K562 (cell line): ENCODE measurements at regions not wholly inside any gene's neighbourhood (a gene's known extent, or its start where the extent isn't known, plus 50 kb on each side); places are given as distances from the start of the nearest gene placed in this dataset.

ENCODE experiments used
- CREB1 ChIP-seq, 2 experiments: sonication (generic) in 1 of 2; formaldehyde crosslinking in 1 of 2; IDR thresholded peaks; 2 replicates each; pipeline versions ENCODE4 v1.6.1 to v1.8.0; 2012 to 2022; ENCODE audit warnings: inconsistent platforms in 1 of 2, mild to moderate bottlenecking in 1 of 2, missing genetic modification reagents in 1 of 2, moderate library complexity in 1 of 2
- FOXK1 ChIP-seq: sonication (generic); formaldehyde crosslinking; IDR thresholded peaks from 2 replicates; pipeline ENCODE4 v1.8.0; 2022; ENCODE audit warnings: missing genetic modification reagents, mild to moderate bottlenecking, borderline replicate concordance
- KDM4B ChIP-seq, 2 experiments: fragments of 450-650 bp in 1 of 2; sonication (generic) in 1 of 2; IDR thresholded peaks; 2 replicates each; pipeline ENCODE4 v1.6.1; 2016 to 2017; ENCODE audit warnings: borderline replicate concordance in 2 of 2, antibody characterized with exemption in 1 of 2, low read depth in 1 of 2, mild to moderate bottlenecking in 1 of 2
- MAZ ChIP-seq, 2 experiments: fragments of 450-650 bp in 1 of 2; sonication (generic) in 1 of 2; formaldehyde crosslinking; IDR thresholded peaks in 1 of 2; conservative IDR thresholded peaks in 1 of 2; 2 replicates each; pipeline versions ENCODE4 v1.4.0 to v1.5.0; 2020; ENCODE audit warnings: mild to moderate bottlenecking in 1 of 2, missing genetic modification reagents in 1 of 2
- NFYB ChIP-seq: IDR thresholded peaks from 2 replicates; pipeline ENCODE4 v1.6.1; 2011; ENCODE audit warnings: mild to moderate bottlenecking, moderate library complexity; ENCODE audit not compliant: insufficient read length; ENCODE audit errors: extremely low read depth
- NR2C2 ChIP-seq, 2 experiments: fragments of 200-800 bp in 1 of 2; sonication (Bioruptor generic) in 1 of 2; sonication (generic) in 1 of 2; formaldehyde crosslinking in 1 of 2; IDR thresholded peaks; 2 replicates each; pipeline versions ENCODE4 v1.6.1 to v1.8.0; 2016 to 2022; ENCODE audit warnings: mild to moderate bottlenecking in 1 of 2, missing compliant biosample characterization in 1 of 2, missing genetic modification characterization in 1 of 2, missing genetic modification reagents in 1 of 2
- RHOXF2B ChIP-seq: fragments of 250-450 bp; sonication (Bioruptor Pico); conservative IDR thresholded peaks from 2 replicates; pipeline ENCODE4 v1.5.1; 2021
- SAP30 ChIP-seq: fragments of 200-600 bp; sonication (generic); IDR thresholded peaks from 2 replicates; pipeline ENCODE4 v1.6.1; 2012; ENCODE audit warnings: borderline replicate concordance, low read depth, mild to moderate bottlenecking, moderate library complexity, low read length, control low read depth, inconsistent platforms; ENCODE audit not compliant: insufficient read depth, poor library complexity, severe bottlenecking
- SIX5 ChIP-seq, 2 experiments: IDR thresholded peaks; 2 replicates each; pipeline ENCODE4 v1.6.1; 2011; ENCODE audit warnings: low read length in 2 of 2, borderline replicate concordance in 1 of 2, low read depth in 1 of 2, mild to moderate bottlenecking in 1 of 2, moderate library complexity in 1 of 2; ENCODE audit not compliant: insufficient read depth in 1 of 2
- ZNF197 ChIP-seq: fragments of 200-800 bp; sonication (Bioruptor generic); IDR thresholded peaks from 2 replicates; pipeline ENCODE4 v1.6.1; 2016; ENCODE audit warnings: low read depth, missing genetic modification characterization, missing compliant biosample characterization
- TF ChIP-seq, protein P1 (sequence below), 3 experiments: IDR thresholded peaks in 2 of 3; conservative IDR thresholded peaks in 1 of 3; 2 replicates each; pipeline ENCODE4 v1.5.1; 2011 to 2012; ENCODE audit warnings: low read length in 3 of 3, mild to moderate bottlenecking in 3 of 3, control low read depth in 2 of 3, improper control_type of control experiment in 1 of 3, inconsistent platforms in 1 of 3, low read depth in 1 of 3, mixed read lengths in 1 of 3, moderate library complexity in 1 of 3; ENCODE audit not compliant: insufficient read depth in 2 of 3
- TF ChIP-seq, protein P2 (sequence below): sonication (generic); formaldehyde crosslinking; IDR thresholded peaks from 2 replicates; pipeline ENCODE4 v1.8.0; 2022; ENCODE audit warnings: missing genetic modification reagents, mild to moderate bottlenecking, moderate library complexity, borderline replicate concordance

DNA sequence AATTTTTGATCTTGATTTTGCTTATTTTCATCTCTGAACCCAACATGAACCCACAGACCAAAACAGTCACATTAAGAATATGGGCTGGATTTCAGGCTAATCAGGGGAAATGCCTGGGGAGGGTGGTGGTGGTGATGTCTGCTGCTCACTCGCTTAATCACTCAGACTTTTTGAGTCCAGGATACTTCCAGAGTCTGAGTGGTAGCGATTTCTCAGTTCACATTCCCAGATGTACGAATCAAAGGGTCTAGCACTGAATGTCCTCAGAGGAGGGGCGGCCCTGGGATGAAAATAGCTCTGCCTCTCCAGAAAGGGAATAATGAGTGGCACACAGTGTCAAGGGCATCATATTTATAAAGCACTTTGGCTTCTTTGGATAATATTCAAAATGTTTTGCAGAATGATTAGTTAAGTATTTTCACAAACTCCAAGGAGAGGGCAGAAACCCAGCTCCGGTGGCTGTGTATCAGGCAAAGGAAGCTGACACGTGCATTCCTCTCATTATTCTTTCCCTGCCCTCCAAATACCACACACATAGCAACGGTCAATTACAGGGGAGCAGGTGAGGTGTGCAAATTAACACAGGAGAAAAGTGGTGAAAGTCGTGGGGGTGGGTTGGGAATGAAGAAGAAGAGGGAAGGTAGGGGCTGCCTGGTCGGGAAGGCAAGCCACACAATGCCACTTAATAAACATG is 345.2 kb upstream of the RSPO3 start:
- TF ChIP-seq NR2C2 (CRISPR knock-in tag; IDR thresholded peaks at IDR 0.05) = no peak
- TF ChIP-seq NR2C2 (tag; IDR thresholded peaks at IDR 0.05) = no peak
- TF ChIP-seq ZNF197 (CRISPR knock-in tag) = no peak
- TF ChIP-seq FOXK1 = no peak
- TF ChIP-seq KDM4B (IDR thresholded peaks at IDR 0.05; ENCODE audit: borderline replicate concordance in 2 of 2, low read depth in 1 of 2) = no peak
- no peak for TF ChIP-seq RHOXF2B (CRISPR knock-in tag)
- TF ChIP-seq, protein P1, sequence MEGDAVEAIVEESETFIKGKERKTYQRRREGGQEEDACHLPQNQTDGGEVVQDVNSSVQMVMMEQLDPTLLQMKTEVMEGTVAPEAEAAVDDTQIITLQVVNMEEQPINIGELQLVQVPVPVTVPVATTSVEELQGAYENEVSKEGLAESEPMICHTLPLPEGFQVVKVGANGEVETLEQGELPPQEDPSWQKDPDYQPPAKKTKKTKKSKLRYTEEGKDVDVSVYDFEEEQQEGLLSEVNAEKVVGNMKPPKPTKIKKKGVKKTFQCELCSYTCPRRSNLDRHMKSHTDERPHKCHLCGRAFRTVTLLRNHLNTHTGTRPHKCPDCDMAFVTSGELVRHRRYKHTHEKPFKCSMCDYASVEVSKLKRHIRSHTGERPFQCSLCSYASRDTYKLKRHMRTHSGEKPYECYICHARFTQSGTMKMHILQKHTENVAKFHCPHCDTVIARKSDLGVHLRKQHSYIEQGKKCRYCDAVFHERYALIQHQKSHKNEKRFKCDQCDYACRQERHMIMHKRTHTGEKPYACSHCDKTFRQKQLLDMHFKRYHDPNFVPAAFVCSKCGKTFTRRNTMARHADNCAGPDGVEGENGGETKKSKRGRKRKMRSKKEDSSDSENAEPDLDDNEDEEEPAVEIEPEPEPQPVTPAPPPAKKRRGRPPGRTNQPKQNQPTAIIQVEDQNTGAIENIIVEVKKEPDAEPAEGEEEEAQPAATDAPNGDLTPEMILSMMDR (IDR thresholded peaks at IDR 0.05 in 2 of 3, conservative IDR thresholded peaks at IDR 0.05 in 1 of 3; ENCODE audit: insufficient read depth in 2 of 3, low read depth in 1 of 3, low read length in 3 of 3) = no peak
- no peak for TF ChIP-seq CREB1 (IDR thresholded peaks at IDR 0.05)
- TF ChIP-seq CREB1 (CRISPR knock-in tag; IDR thresholded peaks at IDR 0.05) = no peak
- TF ChIP-seq MAZ (CRISPR knock-in tag; conservative IDR thresholded peaks at IDR 0.05 in 1 of 2, IDR thresholded peaks at IDR 0.05 in 1 of 2) = no peak
- TF ChIP-seq NFYB = no peak
- no peak for TF ChIP-seq SIX5 (IDR thresholded peaks at IDR 0.05; ENCODE audit: borderline replicate concordance in 1 of 2, insufficient read depth in 1 of 2, low read depth in 1 of 2, low read length in 2 of 2)
- TF ChIP-seq SAP30 = no peak
- TF ChIP-seq, protein P2, sequence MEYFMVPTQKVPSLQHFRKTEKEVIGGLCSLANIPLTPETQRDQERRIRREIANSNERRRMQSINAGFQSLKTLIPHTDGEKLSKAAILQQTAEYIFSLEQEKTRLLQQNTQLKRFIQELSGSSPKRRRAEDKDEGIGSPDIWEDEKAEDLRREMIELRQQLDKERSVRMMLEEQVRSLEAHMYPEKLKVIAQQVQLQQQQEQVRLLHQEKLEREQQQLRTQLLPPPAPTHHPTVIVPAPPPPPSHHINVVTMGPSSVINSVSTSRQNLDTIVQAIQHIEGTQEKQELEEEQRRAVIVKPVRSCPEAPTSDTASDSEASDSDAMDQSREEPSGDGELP = no peak
